Liver (tissue), 8 donors: ENCODE measurements at regions not wholly inside any gene's neighbourhood (a gene's known extent, or its start where the extent isn't known, plus 50 kb on each side); places are given as distances from the start of the nearest gene placed in this dataset.

ENCODE experiments used
- DNase-seq: peaks from one replicate; pipeline ENCODE4 v3.0.0-alpha.2; 2017; ENCODE audit warnings: low spot score
- H3K27ac ChIP-seq, 2 donors: one replicate each; pipeline ENCODE4 v1.7.0; 2013; ENCODE audit warnings: inconsistent platforms in 2 of 2, low read length in 2 of 2, control low read depth in 1 of 2, low read depth in 1 of 2, mild to moderate bottlenecking in 1 of 2
- H3K27me3 ChIP-seq, 4 donors: one replicate each; pipeline versions ENCODE4 v1.6.1 to v1.7.0; 2013; ENCODE audit warnings: low read length in 3 of 4, inconsistent platforms in 1 of 4, mild to moderate bottlenecking in 1 of 4, moderate library complexity in 1 of 4; ENCODE audit not compliant: control insufficient read depth in 4 of 4, insufficient read depth in 4 of 4
- H3K36me3 ChIP-seq, 4 donors: one replicate each; pipeline versions ENCODE4 v1.6.1 to v1.7.0; 2013; ENCODE audit warnings: low read length in 3 of 4, mild to moderate bottlenecking in 3 of 4, low read depth in 1 of 4, moderate library complexity in 1 of 4; ENCODE audit not compliant: control insufficient read depth in 4 of 4, insufficient read depth in 3 of 4
- H3K4me1 ChIP-seq, 4 donors: one replicate each; pipeline versions ENCODE4 v1.6.1 to v1.7.0; 2013; ENCODE audit warnings: low read length in 3 of 4, mild to moderate bottlenecking in 3 of 4, moderate library complexity in 1 of 4; ENCODE audit not compliant: control insufficient read depth in 4 of 4, insufficient read depth in 4 of 4
- H3K4me3 ChIP-seq, 3 donors: one replicate each; pipeline versions ENCODE4 v1.6.1 to v1.7.0; 2013; ENCODE audit warnings: low read length in 3 of 3, control low read depth in 1 of 3, low read depth in 1 of 3, mild to moderate bottlenecking in 1 of 3
- H3K9ac ChIP-seq, 2 donors: one replicate each; pipeline ENCODE4 v1.7.0; 2013; ENCODE audit warnings: low read length in 2 of 2, mild to moderate bottlenecking in 2 of 2, moderate library complexity in 2 of 2, control low read depth in 1 of 2, low read depth in 1 of 2
- H3K9me3 ChIP-seq, 4 donors: one replicate each; pipeline versions ENCODE4 v1.6.1 to v1.7.0; 2013; ENCODE audit warnings: low read length in 3 of 4; ENCODE audit not compliant: control insufficient read depth in 4 of 4
- ATF3 ChIP-seq: IDR thresholded peaks from 2 replicates; pipeline ENCODE4 v1.6.1; 2016; ENCODE audit warnings: antibody characterized with exemption
- EGR1 ChIP-seq, 2 donors: IDR thresholded peaks; 2 replicates each; pipeline ENCODE4 v1.6.1; 2016 to 2018; ENCODE audit warnings: antibody characterized with exemption in 2 of 2, low read depth in 2 of 2
- FOXA1 ChIP-seq: IDR thresholded peaks from 2 replicates; pipeline ENCODE4 v1.6.1; 2016; ENCODE audit warnings: antibody characterized with exemption
- GABPA ChIP-seq, 2 donors: IDR thresholded peaks in 1 of 2; conservative IDR thresholded peaks in 1 of 2; 2 replicates each; pipeline ENCODE4 v1.6.1; 2016; ENCODE audit warnings: antibody characterized with exemption in 2 of 2, mild to moderate bottlenecking in 1 of 2, moderate library complexity in 1 of 2
- HNF4A ChIP-seq, 2 donors: conservative IDR thresholded peaks; 2 replicates each; pipeline ENCODE4 v1.6.1; 2016; ENCODE audit warnings: antibody characterized with exemption in 2 of 2, mild to moderate bottlenecking in 2 of 2
- HNF4G ChIP-seq: IDR thresholded peaks from 2 replicates; pipeline ENCODE4 v1.6.1; 2016; ENCODE audit warnings: antibody characterized with exemption
- MAX ChIP-seq: IDR thresholded peaks from 2 replicates; pipeline ENCODE4 v1.6.1; 2016; ENCODE audit warnings: antibody characterized with exemption
- RAD21 ChIP-seq, 2 donors: IDR thresholded peaks; 2 replicates each; pipeline ENCODE4 v1.6.1; 2016; ENCODE audit warnings: antibody characterized with exemption in 2 of 2, mild to moderate bottlenecking in 2 of 2
- TAF1 ChIP-seq: conservative IDR thresholded peaks from 2 replicates; pipeline ENCODE4 v1.6.1; 2016; ENCODE audit warnings: antibody characterized with exemption, mild to moderate bottlenecking
- YY1 ChIP-seq: IDR thresholded peaks from 2 replicates; pipeline ENCODE4 v1.6.1; 2016; ENCODE audit warnings: antibody characterized with exemption, mild to moderate bottlenecking
- WGBS: extraction: QIAGEN DNeasy Blood & Tissue Kit; methylation state at CpG from one replicate; pipeline ENCODE4 v1.1.7; 2013; 5-methylcytosine and 5-hydroxymethylcytosine counted together
- TF ChIP-seq, protein P1 (sequence below): IDR thresholded peaks from 2 replicates; pipeline ENCODE4 v1.6.1; 2016; ENCODE audit warnings: antibody characterized with exemption, mild to moderate bottlenecking
- TF ChIP-seq, protein P2 (sequence below): IDR thresholded peaks from 2 replicates; pipeline ENCODE4 v1.6.1; 2016; ENCODE audit warnings: antibody characterized with exemption
- TF ChIP-seq, protein P3 (sequence below): fragments of 150-350 bp; IDR thresholded peaks from 2 replicates; pipeline ENCODE4 v1.5.1; 2017; ENCODE audit warnings: improper control_type of control experiment, low read depth, low read length; ENCODE audit not compliant: missing input control
- donor health status: healthy.
- donor health status: healthy.
- donor health status: healthy.
- donor health status: healthy.
- donor health status: healthy.

GRCh38 chr9:23542927-23543326 lies 283.1 kb downstream of the ELAVL2 start:
- WGBS: 59% methylated on average over 1 of the region's 1 CpG

GRCh38 chr9:23543419-23543818 lies 282.6 kb downstream of the ELAVL2 start:
- Histone ChIP-seq H3K27ac (no peak overlapping the region), H3K9ac (no peak overlapping the region), H3K9me3 (no peaks in the 10 kb centered on the region), H3K27me3 (no peaks in the 10 kb centered on the region), H3K4me1 (peaks cover 0 to 2% (median 0%) of the 10 kb centered on the region in 4 donors), H3K36me3 (no peaks in the 10 kb centered on the region), H3K4me3 (no peak overlapping the region)
- DNase-seq: no peak
- WGBS: 80% methylated on average over 3 of the region's 3 CpGs
- TF ChIP-seq GABPA (IDR thresholded peaks at IDR 0.05 in 1 of 2, conservative IDR thresholded peaks at IDR 0.05 in 1 of 2) (no peak), MAX (no peak), TAF1 (no peak), EGR1 (IDR thresholded peaks at IDR 0.05; ENCODE audit: low read depth in 2 of 2) (no peak), FOXA1 (no peak), HNF4A (conservative IDR thresholded peaks at IDR 0.05) (no peak)
- TF ChIP-seq, protein P1, sequence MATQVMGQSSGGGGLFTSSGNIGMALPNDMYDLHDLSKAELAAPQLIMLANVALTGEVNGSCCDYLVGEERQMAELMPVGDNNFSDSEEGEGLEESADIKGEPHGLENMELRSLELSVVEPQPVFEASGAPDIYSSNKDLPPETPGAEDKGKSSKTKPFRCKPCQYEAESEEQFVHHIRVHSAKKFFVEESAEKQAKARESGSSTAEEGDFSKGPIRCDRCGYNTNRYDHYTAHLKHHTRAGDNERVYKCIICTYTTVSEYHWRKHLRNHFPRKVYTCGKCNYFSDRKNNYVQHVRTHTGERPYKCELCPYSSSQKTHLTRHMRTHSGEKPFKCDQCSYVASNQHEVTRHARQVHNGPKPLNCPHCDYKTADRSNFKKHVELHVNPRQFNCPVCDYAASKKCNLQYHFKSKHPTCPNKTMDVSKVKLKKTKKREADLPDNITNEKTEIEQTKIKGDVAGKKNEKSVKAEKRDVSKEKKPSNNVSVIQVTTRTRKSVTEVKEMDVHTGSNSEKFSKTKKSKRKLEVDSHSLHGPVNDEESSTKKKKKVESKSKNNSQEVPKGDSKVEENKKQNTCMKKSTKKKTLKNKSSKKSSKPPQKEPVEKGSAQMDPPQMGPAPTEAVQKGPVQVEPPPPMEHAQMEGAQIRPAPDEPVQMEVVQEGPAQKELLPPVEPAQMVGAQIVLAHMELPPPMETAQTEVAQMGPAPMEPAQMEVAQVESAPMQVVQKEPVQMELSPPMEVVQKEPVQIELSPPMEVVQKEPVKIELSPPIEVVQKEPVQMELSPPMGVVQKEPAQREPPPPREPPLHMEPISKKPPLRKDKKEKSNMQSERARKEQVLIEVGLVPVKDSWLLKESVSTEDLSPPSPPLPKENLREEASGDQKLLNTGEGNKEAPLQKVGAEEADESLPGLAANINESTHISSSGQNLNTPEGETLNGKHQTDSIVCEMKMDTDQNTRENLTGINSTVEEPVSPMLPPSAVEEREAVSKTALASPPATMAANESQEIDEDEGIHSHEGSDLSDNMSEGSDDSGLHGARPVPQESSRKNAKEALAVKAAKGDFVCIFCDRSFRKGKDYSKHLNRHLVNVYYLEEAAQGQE: no peak
- TF ChIP-seq, protein P2, sequence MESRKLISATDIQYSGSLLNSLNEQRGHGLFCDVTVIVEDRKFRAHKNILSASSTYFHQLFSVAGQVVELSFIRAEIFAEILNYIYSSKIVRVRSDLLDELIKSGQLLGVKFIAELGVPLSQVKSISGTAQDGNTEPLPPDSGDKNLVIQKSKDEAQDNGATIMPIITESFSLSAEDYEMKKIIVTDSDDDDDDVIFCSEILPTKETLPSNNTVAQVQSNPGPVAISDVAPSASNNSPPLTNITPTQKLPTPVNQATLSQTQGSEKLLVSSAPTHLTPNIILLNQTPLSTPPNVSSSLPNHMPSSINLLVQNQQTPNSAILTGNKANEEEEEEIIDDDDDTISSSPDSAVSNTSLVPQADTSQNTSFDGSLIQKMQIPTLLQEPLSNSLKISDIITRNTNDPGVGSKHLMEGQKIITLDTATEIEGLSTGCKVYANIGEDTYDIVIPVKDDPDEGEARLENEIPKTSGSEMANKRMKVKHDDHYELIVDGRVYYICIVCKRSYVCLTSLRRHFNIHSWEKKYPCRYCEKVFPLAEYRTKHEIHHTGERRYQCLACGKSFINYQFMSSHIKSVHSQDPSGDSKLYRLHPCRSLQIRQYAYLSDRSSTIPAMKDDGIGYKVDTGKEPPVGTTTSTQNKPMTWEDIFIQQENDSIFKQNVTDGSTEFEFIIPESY: no peak

More at GRCh38 chr9:23542927-23543326, 283.1 kb downstream of the ELAVL2 start:
- Histone ChIP-seq H3K4me3 (no peak overlapping the region), H3K9me3 (no peaks in the 10 kb centered on the region), H3K27ac (no peak overlapping the region), H3K4me1 (peaks cover 0 to 2% (median 0%) of the 10 kb centered on the region in 4 donors), H3K27me3 (no peaks in the 10 kb centered on the region), H3K9ac (no peak overlapping the region), H3K36me3 (no peaks in the 10 kb centered on the region)
- TF ChIP-seq HNF4A (conservative IDR thresholded peaks at IDR 0.05): no peak
- no peak for TF ChIP-seq RAD21 (IDR thresholded peaks at IDR 0.05)
- TF ChIP-seq, protein P1: no peak
- TF ChIP-seq, protein P2: no peak
- TF ChIP-seq HNF4G: no peak
- no peak for TF ChIP-seq ATF3
- TF ChIP-seq, protein P3, sequence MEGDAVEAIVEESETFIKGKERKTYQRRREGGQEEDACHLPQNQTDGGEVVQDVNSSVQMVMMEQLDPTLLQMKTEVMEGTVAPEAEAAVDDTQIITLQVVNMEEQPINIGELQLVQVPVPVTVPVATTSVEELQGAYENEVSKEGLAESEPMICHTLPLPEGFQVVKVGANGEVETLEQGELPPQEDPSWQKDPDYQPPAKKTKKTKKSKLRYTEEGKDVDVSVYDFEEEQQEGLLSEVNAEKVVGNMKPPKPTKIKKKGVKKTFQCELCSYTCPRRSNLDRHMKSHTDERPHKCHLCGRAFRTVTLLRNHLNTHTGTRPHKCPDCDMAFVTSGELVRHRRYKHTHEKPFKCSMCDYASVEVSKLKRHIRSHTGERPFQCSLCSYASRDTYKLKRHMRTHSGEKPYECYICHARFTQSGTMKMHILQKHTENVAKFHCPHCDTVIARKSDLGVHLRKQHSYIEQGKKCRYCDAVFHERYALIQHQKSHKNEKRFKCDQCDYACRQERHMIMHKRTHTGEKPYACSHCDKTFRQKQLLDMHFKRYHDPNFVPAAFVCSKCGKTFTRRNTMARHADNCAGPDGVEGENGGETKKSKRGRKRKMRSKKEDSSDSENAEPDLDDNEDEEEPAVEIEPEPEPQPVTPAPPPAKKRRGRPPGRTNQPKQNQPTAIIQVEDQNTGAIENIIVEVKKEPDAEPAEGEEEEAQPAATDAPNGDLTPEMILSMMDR: no peak
- no peak for TF ChIP-seq GABPA (IDR thresholded peaks at IDR 0.05 in 1 of 2, conservative IDR thresholded peaks at IDR 0.05 in 1 of 2)
- no peak for TF ChIP-seq YY1
- TF ChIP-seq FOXA1: no peak
- no peak for DNase-seq
